D721Med (cell line): ENCODE measurements at regions not wholly inside any gene's neighbourhood (a gene's known extent, or its start where the extent isn't known, plus 50 kb on each side); places are given as distances from the start of the nearest gene placed in this dataset.
A peak's percentile ranks its signal among the peaks of the same experiment; 100 is the strongest.

Experiments used
- DNase-seq: peaks from one replicate; pipeline ENCODE4 v3.0.0; 2011; ENCODE audit warnings: low spot score; ENCODE audit not compliant: insufficient read length
- FAIRE-seq: peaks from 2 replicates; lab custom pipeline; 2011; peaks lifted over from hg19 to GRCh38; lab: Jason Lieb, UNC
- TF ChIP-seq, protein P1 (sequence below): IDR thresholded peaks from 2 replicates; pipeline ENCODE4 v1.5.1; 2012; ENCODE audit warnings: mild to moderate bottlenecking, control low read depth; ENCODE audit not compliant: insufficient read depth; ENCODE audit errors: missing control alignments

DNA sequence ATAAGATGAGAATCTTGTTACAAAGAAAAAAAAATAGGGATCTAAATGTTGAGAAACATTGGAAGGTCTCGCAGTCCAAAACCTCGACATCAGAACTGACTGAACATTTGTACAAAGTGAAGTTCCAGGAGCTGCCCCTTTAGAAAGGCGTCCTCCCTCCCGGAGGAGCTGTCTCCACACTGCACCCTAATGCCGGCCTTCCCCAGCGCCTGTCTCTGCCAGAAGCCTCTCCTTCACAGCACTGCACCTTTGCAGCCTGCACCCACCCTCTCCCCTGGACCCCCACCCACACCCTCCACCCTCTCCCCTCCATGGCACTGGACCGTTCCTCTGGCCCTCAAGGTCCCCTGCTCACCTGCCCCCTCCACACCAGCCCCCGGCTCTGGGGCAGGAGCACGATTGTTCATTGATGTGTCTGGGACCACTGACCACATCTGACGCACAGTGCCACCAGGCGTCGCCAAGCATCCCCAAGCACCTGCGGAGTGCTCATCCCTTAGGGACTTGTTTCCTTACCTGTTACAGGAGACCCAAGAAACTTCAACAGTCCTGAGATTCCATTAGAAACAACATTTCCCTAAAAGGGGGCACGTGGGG lies 90.3 kb upstream of the SNTG2 start:
- no peak for DNase-seq
- TF ChIP-seq, protein P1, sequence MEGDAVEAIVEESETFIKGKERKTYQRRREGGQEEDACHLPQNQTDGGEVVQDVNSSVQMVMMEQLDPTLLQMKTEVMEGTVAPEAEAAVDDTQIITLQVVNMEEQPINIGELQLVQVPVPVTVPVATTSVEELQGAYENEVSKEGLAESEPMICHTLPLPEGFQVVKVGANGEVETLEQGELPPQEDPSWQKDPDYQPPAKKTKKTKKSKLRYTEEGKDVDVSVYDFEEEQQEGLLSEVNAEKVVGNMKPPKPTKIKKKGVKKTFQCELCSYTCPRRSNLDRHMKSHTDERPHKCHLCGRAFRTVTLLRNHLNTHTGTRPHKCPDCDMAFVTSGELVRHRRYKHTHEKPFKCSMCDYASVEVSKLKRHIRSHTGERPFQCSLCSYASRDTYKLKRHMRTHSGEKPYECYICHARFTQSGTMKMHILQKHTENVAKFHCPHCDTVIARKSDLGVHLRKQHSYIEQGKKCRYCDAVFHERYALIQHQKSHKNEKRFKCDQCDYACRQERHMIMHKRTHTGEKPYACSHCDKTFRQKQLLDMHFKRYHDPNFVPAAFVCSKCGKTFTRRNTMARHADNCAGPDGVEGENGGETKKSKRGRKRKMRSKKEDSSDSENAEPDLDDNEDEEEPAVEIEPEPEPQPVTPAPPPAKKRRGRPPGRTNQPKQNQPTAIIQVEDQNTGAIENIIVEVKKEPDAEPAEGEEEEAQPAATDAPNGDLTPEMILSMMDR: peak; percentile 4
- FAIRE-seq: no peak

GRCh38 chr2:858646-859045 lies 92.0 kb upstream of the SNTG2 start:
- DNase-seq (no peak), FAIRE-seq (no peak)
- TF ChIP-seq, protein P1: no peak

DNA sequence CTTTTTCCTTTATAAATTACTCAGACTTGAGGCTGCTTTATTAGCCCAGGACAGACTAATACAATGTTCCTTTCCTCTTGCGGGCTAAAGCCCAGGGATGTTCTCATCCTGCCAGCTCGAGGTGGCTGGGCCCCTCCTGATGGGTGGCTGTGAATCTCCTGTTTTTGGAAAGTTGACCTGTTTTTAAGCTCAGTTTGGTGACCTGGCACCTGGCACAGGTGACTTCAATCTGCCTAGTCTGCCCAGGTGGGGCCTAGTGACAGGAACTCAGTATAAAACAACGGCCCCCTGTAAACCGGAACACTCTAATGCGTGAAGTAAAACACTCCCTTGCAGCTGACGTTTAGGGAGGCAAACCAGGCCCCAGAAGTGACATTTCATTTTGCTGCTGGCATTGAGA lies 92.7 kb upstream of the SNTG2 start:
- TF ChIP-seq, protein P1: no peak
- FAIRE-seq (no peak), DNase-seq (no peak)

GRCh38 chr2:857081-857480 lies 93.6 kb upstream of the SNTG2 start:
- TF ChIP-seq, protein P1: no peak
- FAIRE-seq (no peak), DNase-seq (no peak)

GRCh38 chr2:856456-856855 lies 94.2 kb upstream of the SNTG2 start:
- TF ChIP-seq, protein P1: no peak
- FAIRE-seq (no peak), DNase-seq (no peak)

DNA sequence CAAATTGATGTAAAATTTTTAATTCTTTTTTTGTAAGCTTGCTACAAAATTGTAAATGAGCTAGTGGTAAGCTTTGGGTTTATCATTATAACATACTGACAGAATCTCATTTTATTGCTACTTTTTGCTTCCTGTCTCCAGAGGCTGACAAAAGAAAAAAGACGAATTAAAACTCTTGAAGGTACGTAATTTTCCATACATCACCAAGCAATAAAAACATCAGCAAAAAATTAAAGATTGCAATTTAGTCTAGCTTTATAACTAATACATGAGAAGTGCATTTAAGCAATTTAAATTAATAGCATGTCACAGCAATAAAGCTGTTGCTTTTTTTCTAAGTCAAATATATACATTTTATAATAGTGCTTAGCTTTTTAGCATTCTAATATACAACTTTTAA lies 94.6 kb upstream of the SNTG2 start:
- no peak for DNase-seq
- no peak for FAIRE-seq
- TF ChIP-seq, protein P1: no peak

DNA sequence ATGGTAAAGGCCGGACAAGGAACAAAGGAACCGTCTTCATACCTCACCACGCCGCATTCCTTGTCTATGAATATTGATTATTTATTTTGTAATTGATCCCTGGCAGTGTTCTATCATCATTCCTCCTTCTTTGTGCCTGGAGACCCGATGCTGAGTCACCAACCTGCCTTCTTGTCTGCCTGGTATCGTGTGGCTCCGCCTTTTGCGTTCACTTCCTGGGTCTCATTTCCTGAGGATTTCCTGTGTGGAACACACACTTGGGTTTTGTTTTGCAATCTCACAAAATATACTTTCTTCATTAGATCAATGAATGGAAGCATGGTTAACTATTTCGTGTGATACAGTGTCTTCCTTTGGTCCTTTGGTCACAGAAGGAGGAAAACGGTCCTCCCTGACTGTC lies 95.5 kb upstream of the SNTG2 start:
- no peak for FAIRE-seq
- no peak for DNase-seq
- TF ChIP-seq, protein P1: no peak
